HepG2 (cell line): ENCODE measurements at regions not wholly inside any gene's neighbourhood (a gene's known extent, or its start where the extent isn't known, plus 50 kb on each side); places are given as distances from the start of the nearest gene placed in this dataset.

Experiments used
- BHLHE40 ChIP-seq: IDR thresholded peaks from 2 replicates; pipeline ENCODE4 v1.6.1; 2011; ENCODE audit warnings: low read length, improper control_type of control experiment
- CAMTA2 ChIP-seq: sonication (generic); formaldehyde crosslinking; IDR thresholded peaks from 2 replicates; pipeline ENCODE4 v1.4.0; 2020; ENCODE audit warnings: mild to moderate bottlenecking, missing genetic modification reagents, borderline replicate concordance
- SRSF9 ChIP-seq: fragments of 200-400 bp; formaldehyde crosslinking; IDR thresholded peaks from 2 replicates; pipeline ENCODE4 v1.6.1; 2018; ENCODE audit warnings: borderline replicate concordance, mild to moderate bottlenecking, low read depth, low read length; ENCODE audit not compliant: insufficient read depth, poor library complexity, severe bottlenecking
- ZNF562 ChIP-seq: sonication (generic); formaldehyde crosslinking; IDR thresholded peaks from 2 replicates; pipeline ENCODE4 v1.8.0; 2022; ENCODE audit warnings: missing genetic modification reagents, borderline replicate concordance
- TF ChIP-seq, protein P1 (sequence below): sonication (generic); formaldehyde crosslinking; IDR thresholded peaks from 2 replicates; pipeline ENCODE4 v1.4.0; 2020; ENCODE audit warnings: missing genetic modification reagents

DNA sequence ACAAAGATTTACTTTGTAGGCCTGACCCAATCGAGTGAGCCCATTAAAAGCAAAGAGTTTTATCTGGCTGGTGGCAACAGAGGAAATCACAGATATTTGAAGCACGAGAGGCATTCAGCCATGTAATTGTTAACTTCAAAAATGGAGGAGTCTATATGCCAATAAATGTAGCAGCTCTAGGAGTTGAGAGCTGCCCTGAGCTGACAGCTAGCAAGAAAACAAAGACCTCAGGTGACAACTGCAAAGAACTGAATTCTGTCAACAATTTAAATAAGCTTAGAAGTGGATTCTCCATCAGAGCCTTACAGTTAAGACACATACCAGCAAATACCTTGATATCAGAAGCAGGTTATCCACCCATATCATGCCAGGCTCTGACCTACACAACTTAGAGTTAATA lies 463.1 kb upstream of the NEGR1 start:
- TF ChIP-seq CAMTA2 (CRISPR knock-in tag) (no peak), ZNF562 (CRISPR knock-in tag) (no peak), BHLHE40 (no peak), SRSF9 (no peak)
- TF ChIP-seq, protein P1, sequence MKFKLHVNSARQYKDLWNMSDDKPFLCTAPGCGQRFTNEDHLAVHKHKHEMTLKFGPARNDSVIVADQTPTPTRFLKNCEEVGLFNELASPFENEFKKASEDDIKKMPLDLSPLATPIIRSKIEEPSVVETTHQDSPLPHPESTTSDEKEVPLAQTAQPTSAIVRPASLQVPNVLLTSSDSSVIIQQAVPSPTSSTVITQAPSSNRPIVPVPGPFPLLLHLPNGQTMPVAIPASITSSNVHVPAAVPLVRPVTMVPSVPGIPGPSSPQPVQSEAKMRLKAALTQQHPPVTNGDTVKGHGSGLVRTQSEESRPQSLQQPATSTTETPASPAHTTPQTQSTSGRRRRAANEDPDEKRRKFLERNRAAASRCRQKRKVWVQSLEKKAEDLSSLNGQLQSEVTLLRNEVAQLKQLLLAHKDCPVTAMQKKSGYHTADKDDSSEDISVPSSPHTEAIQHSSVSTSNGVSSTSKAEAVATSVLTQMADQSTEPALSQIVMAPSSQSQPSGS (CRISPR knock-in tag) = no peak
